Inflammatory macrophage treated with lipopolysaccharide for 4 hours (primary cell): ENCODE measurements at regions not wholly inside any gene's neighbourhood (a gene's known extent, or its start where the extent isn't known, plus 50 kb on each side); places are given as distances from the start of the nearest gene placed in this dataset.
"Not testable (repeated sequence)": the region's sequence is repeated elsewhere in the genome, so short reads cannot be mapped to it uniquely, and the experiment has no call there.

Experiments used
- DNase-seq: peaks from one replicate; pipeline ENCODE4 v3.0.0-alpha.2; 2020

- DNase-seq: no peak
These were observed 51.5 kb upstream of the GRM3 start for GRCh38 chr7:86592185-86592584.

GRCh38 chr7:86574006-86574405, 69.7 kb upstream of the GRM3 start:
- no peak for DNase-seq

GRCh38 chr7:86558680-86559501, 84.8 kb upstream of the GRM3 start:
- DNase-seq: no peak

- DNase-seq: no peak
These were observed 109.1 kb upstream of the GRM3 start for GRCh38 chr7:86534641-86535040.

- DNase-seq: no peak
These were observed 139.5 kb upstream of the GRM3 start for GRCh38 chr7:86504229-86504628.

GRCh38 chr7:86499986-86500385, 143.7 kb upstream of the GRM3 start:
- no peak for DNase-seq

GRCh38 chr7:86485827-86486226, 157.9 kb upstream of the GRM3 start:
- no peak for DNase-seq

- DNase-seq: no peak
These were observed 164.6 kb upstream of the GRM3 start for GRCh38 chr7:86479144-86479543.

GRCh38 chr7:86477343-86477935, 166.3 kb upstream of the GRM3 start:
- no peak for DNase-seq

- no peak for DNase-seq
These were observed 172.9 kb upstream of the GRM3 start for GRCh38 chr7:86470763-86471162.

- peak; percentile 67 for DNase-seq
These were observed 173.9 kb upstream of the GRM3 start for GRCh38 chr7:86469680-86470295.

GRCh38 chr7:86454753-86455152, 189.0 kb upstream of the GRM3 start:
- DNase-seq: no peak

- no peak for DNase-seq
These were observed 190.3 kb upstream of the GRM3 start for GRCh38 chr7:86453454-86453853.

- DNase-seq: no peak
These were observed 194.9 kb upstream of the GRM3 start for GRCh38 chr7:86448856-86449255.

GRCh38 chr7:86445285-86445684, 198.4 kb upstream of the GRM3 start:
- DNase-seq: no peak

- DNase-seq: no peak
These were observed 199.5 kb upstream of the GRM3 start for GRCh38 chr7:86444245-86444644.

- DNase-seq: not testable (repeated sequence)
These were observed 203.3 kb upstream of the GRM3 start for GRCh38 chr7:86440420-86440819.

GRCh38 chr7:86437951-86438450, 205.7 kb upstream of the GRM3 start:
- DNase-seq: no peak

- no peak for DNase-seq
These were observed 211.9 kb upstream of the GRM3 start for GRCh38 chr7:86431761-86432160.

GRCh38 chr7:86411814-86412213, 231.9 kb upstream of the GRM3 start:
- DNase-seq: no peak

GRCh38 chr7:86407291-86407690, 236.4 kb upstream of the GRM3 start:
- no peak for DNase-seq

- no peak for DNase-seq
These were observed 251.9 kb upstream of the GRM3 start for GRCh38 chr7:86391813-86392212.

- DNase-seq: not testable (repeated sequence)
These were observed 268.1 kb upstream of the GRM3 start for GRCh38 chr7:86375602-86376001.

- DNase-seq: no peak
These were observed 271.4 kb upstream of the GRM3 start for GRCh38 chr7:86372262-86372661.
